ENCODE measurements at regions not wholly inside any gene's neighbourhood (a gene's known extent, or its start where the extent isn't known, plus 50 kb on each side); places are given as distances from the start of the nearest gene placed in this dataset.

- TF ChIP-seq CTCF (IDR thresholded peaks at IDR 0.05) (no peak), POLR2A (IDR thresholded peaks at IDR 0.05) (no peak)
These were observed 396.8 kb upstream of the PRMT6 start for GRCh38 chr1:106659490-106660244.

Measured in testis (tissue), 2 donors.